T-cell (primary cell): ENCODE measurements at regions not wholly inside any gene's neighbourhood (a gene's known extent, or its start where the extent isn't known, plus 50 kb on each side); places are given as distances from the start of the nearest gene placed in this dataset.

Experiments used
- ATAC-seq, 4 experiments: fragments of 200-7000 bp in 3 of 4; fragments of 150-1000 bp in 1 of 4; cut with Tn5 transposase; replicated peaks in 1 of 4; 1 replicate in 3 of 4; 2 replicates in 1 of 4; pipeline ENCODE4 v1.10.0; 2021; ENCODE audit warnings: moderate library complexity in 3 of 4, mild to moderate bottlenecking in 2 of 4, moderate number of reproducible peaks in 1 of 4
- CTCF ChIA-PET, 2 donors: fragments of 300-600 bp; sonication (Branson Sonifier 250); formaldehyde crosslinking; loops; one replicate each; lab custom pipeline; 2022; ENCODE audit warnings: antibody characterized with exemption in 2 of 2; lab: Charles Lee
- POLR2A ChIA-PET, 2 donors: fragments of 300-600 bp; sonication (Branson Sonifier 250); formaldehyde crosslinking; loops; one replicate each; lab custom pipeline; 2022; ENCODE audit warnings: antibody characterized with exemption in 2 of 2; lab: Charles Lee
- DNase-seq, 35 experiments: peaks; one replicate each; pipeline versions ENCODE4 v3.0.0 to v3.0.0-alpha.2; 2013 to 2023
- H3K27ac ChIP-seq: one replicate; pipeline ENCODE4 v1.5.1; 2013; ENCODE audit warnings: low read length
- H3K27me3 ChIP-seq, 2 experiments: replicated peaks in 1 of 2; 1 replicate in 1 of 2; 2 replicates in 1 of 2; pipeline versions ENCODE4 v1.6.1 to v1.7.0; 2013; ENCODE audit warnings: low read length in 1 of 2, mixed read lengths in 1 of 2; ENCODE audit not compliant: control insufficient read depth in 2 of 2, insufficient read depth in 2 of 2; ENCODE audit errors: extremely low read depth in 1 of 2
- H3K36me3 ChIP-seq, 2 donors: 1 replicate in 1 of 2; 2 replicates in 1 of 2; pipeline versions ENCODE4 v1.6.1 to v1.7.0; 2013; ENCODE audit warnings: low read length in 1 of 2; ENCODE audit not compliant: control insufficient read depth in 2 of 2, insufficient read depth in 1 of 2; ENCODE audit errors: extremely low read depth in 1 of 2
- H3K4me1 ChIP-seq, 2 experiments: 1 replicate in 1 of 2; 2 replicates in 1 of 2; pipeline versions ENCODE4 v1.6.1 to v1.7.0; 2013; ENCODE audit warnings: low read length in 2 of 2, mixed read lengths in 1 of 2; ENCODE audit not compliant: insufficient read depth in 2 of 2, control insufficient read depth in 1 of 2; ENCODE audit errors: extremely low read depth in 1 of 2
- H3K4me3 ChIP-seq, 2 donors: 1 replicate in 1 of 2; 2 replicates in 1 of 2; pipeline versions ENCODE4 v1.5.1 to v1.7.0; 2013; ENCODE audit warnings: mild to moderate bottlenecking in 2 of 2, low read length in 1 of 2, moderate library complexity in 1 of 2; ENCODE audit not compliant: control insufficient read depth in 1 of 2; ENCODE audit errors: extremely low read depth in 1 of 2
- H3K9me3 ChIP-seq: 2 replicates; pipeline ENCODE4 v1.7.0; 2013
- H3K27ac Mint-ChIP-seq, 2 donors: one replicate each; pipeline ENCODE4 v1.8.0; 2020 to 2021; ENCODE audit warnings: mild to moderate bottlenecking in 2 of 2, mixed read lengths in 2 of 2
- H3K27me3 Mint-ChIP-seq, 2 donors: one replicate each; pipeline ENCODE4 v1.8.0; 2021 to 2022; ENCODE audit warnings: mixed read lengths in 2 of 2
- H3K36me3 Mint-ChIP-seq: one replicate; pipeline ENCODE4 v1.8.0; 2021; ENCODE audit warnings: mixed read lengths
- H3K4me1 Mint-ChIP-seq, 3 donors: one replicate each; pipeline ENCODE4 v1.8.0; 2020 to 2022; ENCODE audit warnings: mixed read lengths in 3 of 3, mild to moderate bottlenecking in 1 of 3
- H3K4me3 Mint-ChIP-seq, 3 donors: one replicate each; pipeline ENCODE4 v1.8.0; 2020 to 2022; ENCODE audit warnings: mild to moderate bottlenecking in 3 of 3, mixed read lengths in 3 of 3, moderate library complexity in 3 of 3
- H3K9me3 Mint-ChIP-seq, 3 donors: one replicate each; pipeline ENCODE4 v1.8.0; 2020 to 2022; ENCODE audit warnings: mixed read lengths in 3 of 3
- WGBS: methylation state at CpG from one replicate; pipeline ENCODE4 v1.1.5; 2013; ENCODE audit warnings: missing lambda C conversion rate; ENCODE audit not compliant: insufficient coverage; 5-methylcytosine and 5-hydroxymethylcytosine counted together

DNA sequence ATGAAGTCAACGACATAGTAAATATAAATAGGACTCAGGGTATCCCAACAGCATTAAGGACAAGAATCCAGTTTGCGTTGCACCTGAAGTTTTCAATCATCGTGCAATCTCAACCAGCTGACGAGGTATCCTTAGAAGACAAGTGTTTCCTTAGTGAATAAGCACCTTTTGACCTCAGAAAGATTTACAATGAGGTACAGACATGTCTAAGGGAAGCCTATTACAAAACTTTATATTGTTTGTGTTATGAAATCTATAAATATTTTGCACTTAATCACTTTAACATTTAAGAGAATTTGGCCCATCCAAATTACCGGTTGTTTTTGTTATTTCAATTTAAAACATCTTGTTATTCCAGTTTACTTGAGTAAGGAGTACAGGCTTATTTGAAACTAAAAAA lies 64.9 kb upstream of the PRICKLE2 start:
- Mint-ChIP-seq H3K36me3 (no peaks in the 10 kb centered on the region), H3K4me1 (no peaks in the 10 kb centered on the region), H3K4me3 (no peak overlapping the region), H3K27ac (no peak overlapping the region), H3K27me3 (no peaks in the 10 kb centered on the region), H3K9me3 (no peaks in the 10 kb centered on the region)
- CTCF ChIA-PET: no interaction called here
- H3K27me3 ChIP-seq: no peaks in the 10 kb centered on the region
- H3K27ac ChIP-seq: no peak overlapping the region
- 67% methylated on average over 2 of the region's 5 CpGs for WGBS
- no peaks in the 10 kb centered on the region for H3K9me3 ChIP-seq
- ATAC-seq (no peak), DNase-seq (no peak)
- no peak overlapping the region for H3K4me3 ChIP-seq
- no peaks in the 10 kb centered on the region for H3K36me3 ChIP-seq
- POLR2A ChIA-PET: no interaction called here
- no peaks in the 10 kb centered on the region for H3K4me1 ChIP-seq

DNA sequence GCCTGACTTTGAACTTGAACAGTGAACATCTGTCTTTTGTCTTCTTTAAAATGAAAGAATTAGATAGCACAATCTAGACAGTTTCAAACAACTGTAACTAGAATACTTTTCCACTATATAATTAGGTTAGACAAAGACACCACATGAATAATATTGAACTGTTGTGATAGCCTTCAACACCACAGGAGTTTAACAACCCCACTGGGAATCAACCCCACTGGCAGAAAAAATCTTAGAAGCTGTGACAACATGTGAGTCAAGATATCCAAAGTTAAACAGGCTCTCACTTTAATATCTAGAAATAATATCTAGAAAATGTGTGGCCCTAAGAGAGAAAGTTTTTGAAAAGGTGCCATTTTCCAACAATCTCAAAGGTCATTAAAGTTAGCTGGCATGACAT lies 64.4 kb upstream of the PRICKLE2 start:
- no peak overlapping the region for H3K27ac Mint-ChIP-seq
- H3K36me3 ChIP-seq: no peaks in the 10 kb centered on the region
- CTCF ChIA-PET: no interaction called here
- H3K4me3 Mint-ChIP-seq: no peak overlapping the region
- no peak for DNase-seq
- no peaks in the 10 kb centered on the region for H3K9me3 ChIP-seq
- POLR2A ChIA-PET: no interaction called here
- H3K27me3 ChIP-seq: no peaks in the 10 kb centered on the region
- H3K4me1 ChIP-seq: no peaks in the 10 kb centered on the region
- ATAC-seq: no peak
- H3K27me3 Mint-ChIP-seq: no peaks in the 10 kb centered on the region
- H3K36me3 Mint-ChIP-seq: no peaks in the 10 kb centered on the region
- no peak overlapping the region for H3K27ac ChIP-seq
- H3K4me3 ChIP-seq: no peak overlapping the region
- no peaks in the 10 kb centered on the region for H3K4me1 Mint-ChIP-seq
- H3K9me3 Mint-ChIP-seq: no peaks in the 10 kb centered on the region

DNA sequence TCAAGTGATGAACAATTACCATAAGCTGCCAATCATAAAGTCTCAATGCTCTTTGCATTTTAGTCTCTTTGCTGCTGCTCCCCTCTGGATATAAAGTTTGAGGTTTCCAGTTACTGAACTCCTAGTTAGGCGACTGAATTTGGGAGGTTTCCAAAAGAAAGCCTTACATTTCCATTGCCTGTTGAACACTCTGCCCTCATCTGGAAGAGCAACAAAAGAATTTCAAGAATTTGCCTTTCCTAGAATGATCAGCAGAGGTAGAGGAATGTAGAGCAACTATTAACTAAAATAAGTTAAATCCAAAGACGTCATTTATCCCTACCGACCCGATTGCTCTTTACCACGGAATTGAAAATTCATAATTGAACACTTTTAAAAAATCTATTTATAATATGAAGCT lies 53.4 kb upstream of the PRICKLE2 start:
- Histone ChIP-seq H3K4me3 (no peak overlapping the region), H3K36me3 (no peaks in the 10 kb centered on the region), H3K9me3 (no peaks in the 10 kb centered on the region), H3K27ac (no peak overlapping the region), H3K4me1 (no peaks in the 10 kb centered on the region), H3K27me3 (no peaks in the 10 kb centered on the region)
- DNase-seq (no peak), ATAC-seq (no peak)
- ChIA-PET CTCF (no interaction called here), POLR2A (no interaction called here)
- Mint-ChIP-seq H3K4me1 (no peaks in the 10 kb centered on the region), H3K27me3 (no peaks in the 10 kb centered on the region), H3K36me3 (no peaks in the 10 kb centered on the region), H3K27ac (no peak overlapping the region), H3K9me3 (peaks cover 0 to 4% (median 3%) of the 10 kb centered on the region in 3 donors), H3K4me3 (no peak overlapping the region)
- WGBS: no CpG with 5 or more reads among the region's 5 CpGs

DNA sequence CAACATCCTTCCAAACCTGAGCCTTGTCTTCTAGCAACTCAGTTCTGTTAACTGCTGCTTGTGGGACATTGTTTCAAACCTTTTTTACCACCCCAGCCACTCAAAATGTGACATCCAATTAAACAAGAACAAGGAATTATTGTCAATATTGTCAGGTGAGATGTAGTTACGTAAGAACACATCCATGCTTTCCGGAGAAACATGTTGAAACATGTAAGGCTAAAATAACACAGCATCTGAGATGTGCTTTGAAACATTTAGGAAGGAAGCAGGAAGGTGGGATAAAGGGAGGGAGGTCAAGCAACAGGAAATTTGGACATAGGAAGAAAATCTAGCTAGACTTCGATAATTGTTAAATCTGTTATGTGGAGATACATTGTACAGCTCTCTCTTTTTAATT lies 50.9 kb upstream of the PRICKLE2 start:
- no peaks in the 10 kb centered on the region for H3K4me1 Mint-ChIP-seq
- H3K27ac Mint-ChIP-seq: no peak overlapping the region
- Histone ChIP-seq H3K27me3 (no peaks in the 10 kb centered on the region), H3K36me3 (no peaks in the 10 kb centered on the region), H3K4me1 (no peaks in the 10 kb centered on the region), H3K4me3 (no peak overlapping the region), H3K27ac (no peak overlapping the region), H3K9me3 (no peaks in the 10 kb centered on the region)
- peaks cover 0 to 4% (median 0%) of the 10 kb centered on the region in 3 donors for H3K9me3 Mint-ChIP-seq
- no peak overlapping the region for H3K4me3 Mint-ChIP-seq
- ATAC-seq (no peak), DNase-seq (no peak)
- no peaks in the 10 kb centered on the region for H3K27me3 Mint-ChIP-seq
- CTCF ChIA-PET: no interaction called here
- no peaks in the 10 kb centered on the region for H3K36me3 Mint-ChIP-seq
- WGBS: 91% methylated on average over 2 of the region's 3 CpGs
- POLR2A ChIA-PET: no interaction called here
